ENCODE measurements at regions not wholly inside any gene's neighbourhood (a gene's known extent, or its start where the extent isn't known, plus 50 kb on each side); places are given as distances from the start of the nearest gene placed in this dataset.
"Not testable (repeated sequence)": the region's sequence is repeated elsewhere in the genome, so short reads cannot be mapped to it uniquely, and the experiment has no call there.

- TF ChIP-seq CTCF (IDR thresholded peaks at IDR 0.05): no peak
- Histone ChIP-seq H3K4me1 (no peaks in the 10 kb centered on the region), H3K27me3 (ENCODE audit: insufficient read depth in 3 of 3, low read length in 2 of 3) (no peaks in the 10 kb centered on the region), H3K27ac (no peak overlapping the region), H3K36me3 (ENCODE audit: insufficient read depth in 1 of 2, low read depth in 1 of 2) (no peaks in the 10 kb centered on the region), H3K9me3 (no peaks in the 10 kb centered on the region), H3K4me3 (no peak overlapping the region)
- WGBS, 3 donors: 60 to 69% (median 68%) methylated on average over 3 of the region's 3 CpGs
- DNase-seq (no peak), ATAC-seq (peak in 1 of 4 donors; percentile 48)
- intact Hi-C loops (cut with DNase I): no loop called here
Measured at GRCh38 chr2:208595386-208596275, 189.0 kb downstream of the PTH2R start.

GRCh38 chr2:208607694-208608093 lies 201.1 kb downstream of the PTH2R start:
- Histone ChIP-seq H3K27me3 (ENCODE audit: insufficient read depth in 3 of 3, low read length in 2 of 3) (no peaks in the 10 kb centered on the region), H3K36me3 (ENCODE audit: insufficient read depth in 1 of 2, low read depth in 1 of 2) (no peaks in the 10 kb centered on the region), H3K27ac (no peak overlapping the region), H3K9me3 (peaks cover 7% of the 10 kb centered on the region), H3K4me1 (no peaks in the 10 kb centered on the region), H3K4me3 (no peak overlapping the region)
- 64 to 74% (median 74%) methylated on average over 4 of the region's 4 CpGs for WGBS, 3 donors
- ATAC-seq (no peak), DNase-seq (no peak)
- no peak for TF ChIP-seq CTCF (IDR thresholded peaks at IDR 0.05)
- intact Hi-C loops (cut with DNase I): no loop called here

- TF ChIP-seq CTCF (IDR thresholded peaks at IDR 0.05): no peak
- ATAC-seq: no peak
- Histone ChIP-seq H3K4me1 (no peaks in the 10 kb centered on the region), H3K27me3 (ENCODE audit: insufficient read depth in 3 of 3, low read length in 2 of 3) (no peaks in the 10 kb centered on the region), H3K4me3 (no peak overlapping the region), H3K9me3 (peaks cover 7% of the 10 kb centered on the region), H3K27ac (no peak overlapping the region), H3K36me3 (ENCODE audit: insufficient read depth in 1 of 2, low read depth in 1 of 2) (no peaks in the 10 kb centered on the region)
- intact Hi-C loops (cut with DNase I): no loop called here
- DNase-seq: no peak
- WGBS, 3 donors: 41 to 75% (median 55%) methylated on average over 1 of the region's 1 CpG
Measured at GRCh38 chr2:208608122-208608835, 201.7 kb downstream of the PTH2R start.

- Histone ChIP-seq H3K27me3 (ENCODE audit: insufficient read depth in 3 of 3, low read length in 2 of 3) (no peaks in the 10 kb centered on the region), H3K4me1 (no peaks in the 10 kb centered on the region), H3K36me3 (ENCODE audit: insufficient read depth in 1 of 2, low read depth in 1 of 2) (no peaks in the 10 kb centered on the region), H3K27ac (no peak overlapping the region), H3K4me3 (no peak overlapping the region), H3K9me3 (peaks cover 7% of the 10 kb centered on the region)
- DNase-seq: no peak
- TF ChIP-seq CTCF (IDR thresholded peaks at IDR 0.05): no peak
- 64 to 73% (median 64%) methylated on average over 2 of the region's 2 CpGs for WGBS, 3 donors
- intact Hi-C loops (cut with DNase I): no loop called here
- ATAC-seq: no peak
Measured at GRCh38 chr2:208609166-208609804, 202.7 kb downstream of the PTH2R start.

GRCh38 chr2:208615675-208616074 lies 209.1 kb downstream of the PTH2R start:
- H3K4me1 ChIP-seq; DNase-seq; H3K36me3 ChIP-seq (ENCODE audit: insufficient read depth in 1 of 2, low read depth in 1 of 2); H3K9me3 ChIP-seq; ATAC-seq; H3K27ac ChIP-seq; H3K4me3 ChIP-seq; intact Hi-C loops (cut with DNase I); H3K27me3 ChIP-seq (ENCODE audit: insufficient read depth in 3 of 3, low read length in 2 of 3): not testable (repeated sequence)
- WGBS, 3 donors: 67 to 72% (median 69%) methylated on average over 1 of the region's 1 CpG
